GM18870 (cell line): ENCODE measurements at regions not wholly inside any gene's neighbourhood (a gene's known extent, or its start where the extent isn't known, plus 50 kb on each side); places are given as distances from the start of the nearest gene placed in this dataset.

ENCODE experiments used
- ATAC-seq: cut with Tn5 transposase; IDR thresholded peaks from one replicate; pipeline ENCODE4 v1.9.1; 2021; ENCODE audit warnings: moderate library complexity; ENCODE audit not compliant: unreplicated experiment

- no peak for ATAC-seq
Measured at GRCh38 chr1:234887016-234887900, 241.4 kb downstream of the TOMM20 start.

- ATAC-seq: no peak
Measured at GRCh38 chr1:234886081-234886984, 242.3 kb downstream of the TOMM20 start.

- ATAC-seq: no peak
Measured at GRCh38 chr1:234885601-234886000, 243.0 kb downstream of the TOMM20 start.

GRCh38 chr1:234884701-234885100, 243.9 kb downstream of the TOMM20 start:
- ATAC-seq: no peak

GRCh38 chr1:234884006-234884405, 244.6 kb downstream of the TOMM20 start:
- ATAC-seq: no peak

GRCh38 chr1:234882898-234883297, 245.7 kb downstream of the TOMM20 start:
- no peak for ATAC-seq

- peak; percentile 91 for ATAC-seq
Measured at GRCh38 chr1:234881893-234882771, 246.5 kb downstream of the TOMM20 start.

- ATAC-seq: no peak
Measured at GRCh38 chr1:234879147-234880080, 249.2 kb downstream of the TOMM20 start.

- ATAC-seq: no peak
Measured at GRCh38 chr1:234878288-234878687, 250.3 kb downstream of the TOMM20 start.

GRCh38 chr1:234877761-234878160, 250.9 kb downstream of the TOMM20 start:
- no peak for ATAC-seq

- ATAC-seq: no peak
Measured at GRCh38 chr1:234875953-234876855, 252.4 kb downstream of the TOMM20 start.

- no peak for ATAC-seq
Measured at GRCh38 chr1:234875328-234875952, 253.2 kb downstream of the TOMM20 start.

- ATAC-seq: no peak
Measured at GRCh38 chr1:234874291-234875288, 254.0 kb downstream of the TOMM20 start.

GRCh38 chr1:234871710-234872271, 256.8 kb downstream of the TOMM20 start:
- no peak for ATAC-seq

GRCh38 chr1:234871039-234871709, 257.5 kb downstream of the TOMM20 start:
- no peak for ATAC-seq
